ENCODE measurements at regions not wholly inside any gene's neighbourhood (a gene's known extent, or its start where the extent isn't known, plus 50 kb on each side); places are given as distances from the start of the nearest gene placed in this dataset.

DNA sequence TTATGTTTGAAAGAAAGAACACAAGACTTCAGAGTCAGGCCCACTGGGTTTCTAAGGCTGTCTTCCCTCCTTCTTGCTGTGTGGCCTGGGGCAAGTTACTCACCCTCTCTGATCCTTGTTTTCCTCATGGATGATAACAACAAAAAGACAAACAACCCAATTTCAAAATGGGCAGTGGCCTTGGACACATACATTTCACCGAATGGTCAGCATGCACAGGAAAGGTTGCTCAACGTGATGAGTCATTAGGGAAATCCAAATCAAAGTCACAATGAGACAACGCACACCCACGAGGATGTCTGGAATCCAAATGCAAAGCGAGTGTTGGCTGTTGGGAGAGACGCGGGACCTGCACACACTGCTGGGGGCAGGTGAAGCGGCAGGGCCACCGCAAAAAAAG is 50.8 kb upstream of the PPP2R2C start:
- Histone ChIP-seq H3K36me3 (replicated peaks; ENCODE audit: insufficient read depth, low read length) (no peaks in the 10 kb centered on the region), H2AFZ (ENCODE audit: low read length) (no peak overlapping the region), H3K9ac (ENCODE audit: low read length) (no peak overlapping the region), H3K79me2 (ENCODE audit: low read length) (no peaks in the 10 kb centered on the region), H3F3A (ENCODE audit: insufficient read depth, low read length) (no peaks in the 10 kb centered on the region), H4K20me1 (ENCODE audit: insufficient read depth, low read length) (no peaks in the 10 kb centered on the region), H3K4me2 (ENCODE audit: low read depth, low read length) (no peak overlapping the region), H3K27ac (ENCODE audit: low read length) (no peak overlapping the region), H3K4me1 (ENCODE audit: low read length) (no peaks in the 10 kb centered on the region), H3K9me3 (replicated peaks; ENCODE audit: insufficient read depth, low read length) (no peaks in the 10 kb centered on the region), H3K9me2 (replicated peaks; ENCODE audit: insufficient read depth, low read length) (no peaks in the 10 kb centered on the region), H3K27me3 (replicated peaks; ENCODE audit: insufficient read depth, low read length) (peaks cover 88% of the 10 kb centered on the region), H3K4me3 (ENCODE audit: low read length) (no peak overlapping the region)
- TF ChIP-seq EZH2 (optimal IDR thresholded peaks at IDR 0.05; ENCODE audit: low read depth, low read length) = no peak
- TF ChIP-seq EZH2phosphoT487 (IDR thresholded peaks at IDR 0.05; ENCODE audit: low read length) = no peak
- TF ChIP-seq, protein P1, sequence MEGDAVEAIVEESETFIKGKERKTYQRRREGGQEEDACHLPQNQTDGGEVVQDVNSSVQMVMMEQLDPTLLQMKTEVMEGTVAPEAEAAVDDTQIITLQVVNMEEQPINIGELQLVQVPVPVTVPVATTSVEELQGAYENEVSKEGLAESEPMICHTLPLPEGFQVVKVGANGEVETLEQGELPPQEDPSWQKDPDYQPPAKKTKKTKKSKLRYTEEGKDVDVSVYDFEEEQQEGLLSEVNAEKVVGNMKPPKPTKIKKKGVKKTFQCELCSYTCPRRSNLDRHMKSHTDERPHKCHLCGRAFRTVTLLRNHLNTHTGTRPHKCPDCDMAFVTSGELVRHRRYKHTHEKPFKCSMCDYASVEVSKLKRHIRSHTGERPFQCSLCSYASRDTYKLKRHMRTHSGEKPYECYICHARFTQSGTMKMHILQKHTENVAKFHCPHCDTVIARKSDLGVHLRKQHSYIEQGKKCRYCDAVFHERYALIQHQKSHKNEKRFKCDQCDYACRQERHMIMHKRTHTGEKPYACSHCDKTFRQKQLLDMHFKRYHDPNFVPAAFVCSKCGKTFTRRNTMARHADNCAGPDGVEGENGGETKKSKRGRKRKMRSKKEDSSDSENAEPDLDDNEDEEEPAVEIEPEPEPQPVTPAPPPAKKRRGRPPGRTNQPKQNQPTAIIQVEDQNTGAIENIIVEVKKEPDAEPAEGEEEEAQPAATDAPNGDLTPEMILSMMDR (IDR thresholded peaks at IDR 0.05; ENCODE audit: low read length) = no peak
- no peak for DNase-seq

DNA sequence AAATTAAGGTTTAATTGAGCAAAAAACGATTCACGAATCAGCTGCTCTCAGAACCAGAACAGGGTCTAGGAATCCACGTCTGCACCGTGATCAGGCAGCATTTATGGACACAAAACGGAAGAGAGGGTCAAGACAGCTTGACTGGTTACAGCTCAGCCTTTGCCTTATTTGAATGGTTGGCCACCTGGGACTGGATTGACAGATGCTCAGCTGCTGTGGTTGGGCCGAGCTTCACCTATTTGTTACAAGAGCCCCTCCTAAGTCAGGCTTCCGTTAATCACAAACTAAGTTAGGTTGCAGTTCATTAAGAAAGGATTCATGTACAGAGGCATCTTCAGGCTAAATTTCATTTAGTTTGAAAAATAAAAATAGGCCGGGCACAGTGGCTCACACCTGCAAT is 50.6 kb upstream of the MAN2B2 start:
- H4K20me1 ChIP-seq (ENCODE audit: insufficient read depth, low read length) = no peaks in the 10 kb centered on the region
- H3K9ac ChIP-seq (ENCODE audit: low read length) = no peak overlapping the region
- H2AFZ ChIP-seq (ENCODE audit: low read length) = no peak overlapping the region
- no peak overlapping the region for H3K4me2 ChIP-seq (ENCODE audit: low read depth, low read length)
- peak; percentile 32 for DNase-seq
- H3K4me3 ChIP-seq (ENCODE audit: low read length) = no peak overlapping the region
- H3K79me2 ChIP-seq (ENCODE audit: low read length) = no peaks in the 10 kb centered on the region
- no peaks in the 10 kb centered on the region for H3K9me2 ChIP-seq (replicated peaks; ENCODE audit: insufficient read depth, low read length)
- H3K36me3 ChIP-seq (replicated peaks; ENCODE audit: insufficient read depth, low read length) = no peaks in the 10 kb centered on the region
- no peaks in the 10 kb centered on the region for H3K9me3 ChIP-seq (replicated peaks; ENCODE audit: insufficient read depth, low read length)
- TF ChIP-seq EZH2phosphoT487 (IDR thresholded peaks at IDR 0.05; ENCODE audit: low read length) = no peak
- no peak overlapping the region for H3K27ac ChIP-seq (ENCODE audit: low read length)
- no peaks in the 10 kb centered on the region for H3F3A ChIP-seq (ENCODE audit: insufficient read depth, low read length)
- H3K4me1 ChIP-seq (ENCODE audit: low read length) = no peaks in the 10 kb centered on the region
- peaks cover 92% of the 10 kb centered on the region for H3K27me3 ChIP-seq (replicated peaks; ENCODE audit: insufficient read depth, low read length)
